ENCODE measurements at regions not wholly inside any gene's neighbourhood (a gene's known extent, or its start where the extent isn't known, plus 50 kb on each side); places are given as distances from the start of the nearest gene placed in this dataset.

- Histone ChIP-seq H3K27me3 (no peaks in the 10 kb centered on the region), H3K27ac (no peak overlapping the region), H3K36me3 (no peaks in the 10 kb centered on the region), H3K9me3 (replicated peaks) (no peaks in the 10 kb centered on the region), H3K4me3 (no peak overlapping the region), H3K4me1 (peaks cover 13% of the 10 kb centered on the region)
- DNase-seq, result no peak
Measured at GRCh38 chr13:72166102-72166650, 299.2 kb upstream of the DACH1 start.

GRCh38 chr13:72165276-72165675 is 298.3 kb upstream of the DACH1 start:
- H3K27ac ChIP-seq, result peak overlapping the region; percentile 8; the same call in 1 of the 2 replicates
- no peaks in the 10 kb centered on the region for H3K9me3 ChIP-seq (replicated peaks)
- no peak overlapping the region for H3K4me3 ChIP-seq
- H3K36me3 ChIP-seq, result no peaks in the 10 kb centered on the region
- peak in 1 of 2 experiments; percentile 10 for DNase-seq
- H3K27me3 ChIP-seq, result no peaks in the 10 kb centered on the region
- peaks cover 13% of the 10 kb centered on the region for H3K4me1 ChIP-seq

GRCh38 chr13:72164811-72165210 is 297.8 kb upstream of the DACH1 start:
- DNase-seq, result peak; percentile 9 to 60
- peak overlapping the region; percentile 8; the same call in 1 of the 2 replicates for H3K27ac ChIP-seq
- H3K36me3 ChIP-seq, result no peaks in the 10 kb centered on the region
- H3K9me3 ChIP-seq (replicated peaks), result no peaks in the 10 kb centered on the region
- no peak overlapping the region for H3K4me3 ChIP-seq
- peaks cover 13% of the 10 kb centered on the region for H3K4me1 ChIP-seq
- no peaks in the 10 kb centered on the region for H3K27me3 ChIP-seq

- H3K9me3 ChIP-seq (replicated peaks), result no peaks in the 10 kb centered on the region
- H3K4me1 ChIP-seq, result peaks cover 13% of the 10 kb centered on the region
- H3K36me3 ChIP-seq, result no peaks in the 10 kb centered on the region
- no peak overlapping the region for H3K27ac ChIP-seq
- no peak for DNase-seq
- no peaks in the 10 kb centered on the region for H3K27me3 ChIP-seq
- no peak overlapping the region for H3K4me3 ChIP-seq
Measured at GRCh38 chr13:72163678-72164077, 296.7 kb upstream of the DACH1 start.

- no peak for DNase-seq
- H3K4me3 ChIP-seq, result no peak overlapping the region
- H3K4me1 ChIP-seq, result peaks cover 13% of the 10 kb centered on the region
- no peaks in the 10 kb centered on the region; the same call in 1 of the 2 replicates for H3K9me3 ChIP-seq (replicated peaks)
- H3K27me3 ChIP-seq, result no peaks in the 10 kb centered on the region
- H3K27ac ChIP-seq, result no peak overlapping the region
- H3K36me3 ChIP-seq, result no peaks in the 10 kb centered on the region
Measured at GRCh38 chr13:72160977-72161376, 294.0 kb upstream of the DACH1 start.

GRCh38 chr13:72156760-72157159 is 289.8 kb upstream of the DACH1 start:
- no peak overlapping the region for H3K27ac ChIP-seq
- DNase-seq, result no peak
- peaks cover 6% of the 10 kb centered on the region for H3K4me1 ChIP-seq
- H3K9me3 ChIP-seq (replicated peaks), result peaks cover 4% of the 10 kb centered on the region
- H3K27me3 ChIP-seq, result no peaks in the 10 kb centered on the region
- no peaks in the 10 kb centered on the region for H3K36me3 ChIP-seq
- H3K4me3 ChIP-seq, result no peak overlapping the region

GRCh38 chr13:72153272-72153671 is 286.3 kb upstream of the DACH1 start:
- Histone ChIP-seq H3K4me1 (peaks cover 18% of the 10 kb centered on the region), H3K27me3 (no peaks in the 10 kb centered on the region), H3K36me3 (no peaks in the 10 kb centered on the region), H3K27ac (no peak overlapping the region), H3K9me3 (replicated peaks) (peaks cover 4% of the 10 kb centered on the region), H3K4me3 (no peak overlapping the region)
- DNase-seq, result no peak

- Histone ChIP-seq H3K4me3 (no peak overlapping the region), H3K36me3 (no peaks in the 10 kb centered on the region), H3K4me1 (peaks cover 18% of the 10 kb centered on the region), H3K9me3 (replicated peaks) (peaks cover 4% of the 10 kb centered on the region; the same call in 1 of the 2 replicates), H3K27ac (peak overlapping the region; percentile 51; the same call in 1 of the 2 replicates), H3K27me3 (no peaks in the 10 kb centered on the region)
- peak; percentile 24 to 39 for DNase-seq
Measured at GRCh38 chr13:72151241-72151640, 284.2 kb upstream of the DACH1 start.

GRCh38 chr13:72150502-72150901 is 283.5 kb upstream of the DACH1 start:
- Histone ChIP-seq H3K27me3 (no peaks in the 10 kb centered on the region), H3K27ac (peak overlapping the region; percentile 51; the same call in 1 of the 2 replicates)
- DNase-seq, result no peak

GRCh38 chr13:72149701-72150100 is 282.7 kb upstream of the DACH1 start:
- no peaks in the 10 kb centered on the region for H3K36me3 ChIP-seq
- no peaks in the 10 kb centered on the region for H3K9me3 ChIP-seq (replicated peaks)
- no peak overlapping the region for H3K27ac ChIP-seq
- peaks cover 18% of the 10 kb centered on the region for H3K4me1 ChIP-seq
- no peaks in the 10 kb centered on the region for H3K27me3 ChIP-seq
- DNase-seq, result no peak
- no peak overlapping the region for H3K4me3 ChIP-seq

More at GRCh38 chr13:72150502-72150901, 283.5 kb upstream of the DACH1 start:
- peaks cover under 1% of the 10 kb centered on the region; the same call in 1 of the 2 replicates for H3K9me3 ChIP-seq (replicated peaks)
- no peaks in the 10 kb centered on the region for H3K36me3 ChIP-seq
- H3K4me1 ChIP-seq, result peaks cover 18% of the 10 kb centered on the region
- H3K4me3 ChIP-seq, result no peak overlapping the region

- no peaks in the 10 kb centered on the region for H3K9me3 ChIP-seq (replicated peaks)
- peaks cover 12% of the 10 kb centered on the region for H3K4me1 ChIP-seq
- H3K4me3 ChIP-seq, result no peak overlapping the region
- H3K36me3 ChIP-seq, result no peaks in the 10 kb centered on the region
- DNase-seq, result no peak
- H3K27ac ChIP-seq, result no peak overlapping the region
- H3K27me3 ChIP-seq, result no peaks in the 10 kb centered on the region
Measured at GRCh38 chr13:72146816-72147215, 279.8 kb upstream of the DACH1 start.

- no peaks in the 10 kb centered on the region; the same call in 1 of the 2 replicates for H3K4me1 ChIP-seq
- H3K27me3 ChIP-seq, result no peaks in the 10 kb centered on the region
- no peak overlapping the region for H3K27ac ChIP-seq
- no peak overlapping the region for H3K4me3 ChIP-seq
- H3K9me3 ChIP-seq (replicated peaks), result no peaks in the 10 kb centered on the region; the same call in 1 of the 2 replicates
- H3K36me3 ChIP-seq, result no peaks in the 10 kb centered on the region
- no peak for DNase-seq
Measured at GRCh38 chr13:72145383-72145782, 278.4 kb upstream of the DACH1 start.

GRCh38 chr13:72144636-72145035 is 277.6 kb upstream of the DACH1 start:
- no peaks in the 10 kb centered on the region for H3K27me3 ChIP-seq
- no peaks in the 10 kb centered on the region; the same call in 1 of the 2 replicates for H3K4me1 ChIP-seq
- H3K9me3 ChIP-seq (replicated peaks), result no peaks in the 10 kb centered on the region; the same call in 1 of the 2 replicates
- no peak for DNase-seq
- no peak overlapping the region for H3K4me3 ChIP-seq
- no peaks in the 10 kb centered on the region for H3K36me3 ChIP-seq
- no peak overlapping the region for H3K27ac ChIP-seq

GRCh38 chr13:72141855-72142519 is 275.0 kb upstream of the DACH1 start:
- Histone ChIP-seq H3K27ac (no peak overlapping the region), H3K9me3 (replicated peaks) (no peaks in the 10 kb centered on the region; the same call in 1 of the 2 replicates), H3K27me3 (no peaks in the 10 kb centered on the region), H3K36me3 (no peaks in the 10 kb centered on the region), H3K4me1 (peaks cover 8% of the 10 kb centered on the region), H3K4me3 (no peak overlapping the region)
- peak in 1 of 2 experiments; percentile 32 for DNase-seq

GRCh38 chr13:72139192-72139591 is 272.2 kb upstream of the DACH1 start:
- Histone ChIP-seq H3K27me3 (no peaks in the 10 kb centered on the region), H3K27ac (no peak overlapping the region), H3K4me3 (no peak overlapping the region), H3K36me3 (no peaks in the 10 kb centered on the region), H3K9me3 (replicated peaks) (no peaks in the 10 kb centered on the region; the same call in 1 of the 2 replicates), H3K4me1 (peaks cover 8% of the 10 kb centered on the region)
- DNase-seq, result no peak
